Ishikawa (cell line): ENCODE measurements at regions not wholly inside any gene's neighbourhood (a gene's known extent, or its start where the extent isn't known, plus 50 kb on each side); places are given as distances from the start of the nearest gene placed in this dataset.

ENCODE experiments used
- CEBPB ChIP-seq: IDR thresholded peaks from 2 replicates; pipeline ENCODE4 v1.6.1; 2012
- CREB1 ChIP-seq: IDR thresholded peaks from 2 replicates; pipeline ENCODE4 v1.6.1; 2012; ENCODE audit warnings: low read depth
- EGR1 ChIP-seq: IDR thresholded peaks from 2 replicates; pipeline ENCODE4 v1.6.1; 2012
- EP300 ChIP-seq: IDR thresholded peaks from 2 replicates; pipeline ENCODE4 v1.6.1; 2012; ENCODE audit warnings: borderline replicate concordance
- FOXM1 ChIP-seq: IDR thresholded peaks from 2 replicates; pipeline ENCODE4 v1.6.1; 2012; ENCODE audit warnings: low read depth, borderline replicate concordance
- NFIC ChIP-seq: IDR thresholded peaks from 2 replicates; pipeline ENCODE4 v1.6.1; 2012
- RAD21 ChIP-seq: IDR thresholded peaks from 2 replicates; pipeline ENCODE4 v1.6.1; 2012; ENCODE audit warnings: low read depth
- TAF1 ChIP-seq: IDR thresholded peaks from 2 replicates; pipeline ENCODE4 v1.6.1; 2012; ENCODE audit warnings: low read depth, mild to moderate bottlenecking
- TCF12 ChIP-seq: IDR thresholded peaks from 2 replicates; pipeline ENCODE4 v1.6.1; 2012; ENCODE audit warnings: low read depth
- TEAD4 ChIP-seq: IDR thresholded peaks from 2 replicates; pipeline ENCODE4 v1.6.1; 2012
- YY1 ChIP-seq: IDR thresholded peaks from 2 replicates; pipeline ENCODE4 v1.6.1; 2012; ENCODE audit warnings: low read depth
- ZBTB7A ChIP-seq: IDR thresholded peaks from 2 replicates; pipeline ENCODE4 v1.6.1; 2012; ENCODE audit warnings: low read depth
- TF ChIP-seq, protein P1 (sequence below): IDR thresholded peaks from 2 replicates; pipeline ENCODE4 v1.6.1; 2012; ENCODE audit warnings: low read depth, mild to moderate bottlenecking
- TF ChIP-seq, protein P2 (sequence below): IDR thresholded peaks from 2 replicates; pipeline ENCODE4 v1.6.1; 2012
- TF ChIP-seq, protein P3 (sequence below): IDR thresholded peaks from 2 replicates; pipeline ENCODE4 v1.6.1; 2012

DNA sequence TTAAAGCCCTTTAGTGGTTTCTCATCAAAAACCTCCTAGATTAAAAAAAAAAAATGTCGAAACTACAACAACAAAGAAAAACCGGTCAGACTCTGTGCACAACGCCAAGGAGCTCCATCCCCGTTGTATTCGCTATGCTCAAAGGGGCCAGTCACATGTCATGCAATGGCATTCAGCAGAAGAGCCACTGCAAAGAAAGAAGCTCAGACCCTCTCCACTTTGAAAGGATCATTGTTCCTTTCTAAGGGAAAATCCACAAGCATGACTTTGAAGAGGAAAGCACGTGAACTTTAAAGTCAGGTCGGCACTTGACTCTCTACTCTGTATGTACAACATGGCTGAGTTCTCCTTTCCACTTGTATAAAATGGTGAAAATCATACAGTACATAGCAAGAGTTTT, 655.6 kb downstream of the ETS1 start:
- TF ChIP-seq, protein P1, sequence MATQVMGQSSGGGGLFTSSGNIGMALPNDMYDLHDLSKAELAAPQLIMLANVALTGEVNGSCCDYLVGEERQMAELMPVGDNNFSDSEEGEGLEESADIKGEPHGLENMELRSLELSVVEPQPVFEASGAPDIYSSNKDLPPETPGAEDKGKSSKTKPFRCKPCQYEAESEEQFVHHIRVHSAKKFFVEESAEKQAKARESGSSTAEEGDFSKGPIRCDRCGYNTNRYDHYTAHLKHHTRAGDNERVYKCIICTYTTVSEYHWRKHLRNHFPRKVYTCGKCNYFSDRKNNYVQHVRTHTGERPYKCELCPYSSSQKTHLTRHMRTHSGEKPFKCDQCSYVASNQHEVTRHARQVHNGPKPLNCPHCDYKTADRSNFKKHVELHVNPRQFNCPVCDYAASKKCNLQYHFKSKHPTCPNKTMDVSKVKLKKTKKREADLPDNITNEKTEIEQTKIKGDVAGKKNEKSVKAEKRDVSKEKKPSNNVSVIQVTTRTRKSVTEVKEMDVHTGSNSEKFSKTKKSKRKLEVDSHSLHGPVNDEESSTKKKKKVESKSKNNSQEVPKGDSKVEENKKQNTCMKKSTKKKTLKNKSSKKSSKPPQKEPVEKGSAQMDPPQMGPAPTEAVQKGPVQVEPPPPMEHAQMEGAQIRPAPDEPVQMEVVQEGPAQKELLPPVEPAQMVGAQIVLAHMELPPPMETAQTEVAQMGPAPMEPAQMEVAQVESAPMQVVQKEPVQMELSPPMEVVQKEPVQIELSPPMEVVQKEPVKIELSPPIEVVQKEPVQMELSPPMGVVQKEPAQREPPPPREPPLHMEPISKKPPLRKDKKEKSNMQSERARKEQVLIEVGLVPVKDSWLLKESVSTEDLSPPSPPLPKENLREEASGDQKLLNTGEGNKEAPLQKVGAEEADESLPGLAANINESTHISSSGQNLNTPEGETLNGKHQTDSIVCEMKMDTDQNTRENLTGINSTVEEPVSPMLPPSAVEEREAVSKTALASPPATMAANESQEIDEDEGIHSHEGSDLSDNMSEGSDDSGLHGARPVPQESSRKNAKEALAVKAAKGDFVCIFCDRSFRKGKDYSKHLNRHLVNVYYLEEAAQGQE: no peak
- TF ChIP-seq CREB1 (no peak), TAF1 (no peak), FOXM1 (no peak), RAD21 (no peak), YY1 (no peak), TCF12 (no peak), CEBPB (no peak), TEAD4 (no peak), ZBTB7A (no peak), EP300 (no peak), EGR1 (no peak), NFIC (no peak)
- TF ChIP-seq, protein P2, sequence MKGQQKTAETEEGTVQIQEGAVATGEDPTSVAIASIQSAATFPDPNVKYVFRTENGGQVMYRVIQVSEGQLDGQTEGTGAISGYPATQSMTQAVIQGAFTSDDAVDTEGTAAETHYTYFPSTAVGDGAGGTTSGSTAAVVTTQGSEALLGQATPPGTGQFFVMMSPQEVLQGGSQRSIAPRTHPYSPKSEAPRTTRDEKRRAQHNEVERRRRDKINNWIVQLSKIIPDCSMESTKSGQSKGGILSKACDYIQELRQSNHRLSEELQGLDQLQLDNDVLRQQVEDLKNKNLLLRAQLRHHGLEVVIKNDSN: no peak
- TF ChIP-seq, protein P3, sequence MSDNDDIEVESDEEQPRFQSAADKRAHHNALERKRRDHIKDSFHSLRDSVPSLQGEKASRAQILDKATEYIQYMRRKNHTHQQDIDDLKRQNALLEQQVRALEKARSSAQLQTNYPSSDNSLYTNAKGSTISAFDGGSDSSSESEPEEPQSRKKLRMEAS: no peak

DNA sequence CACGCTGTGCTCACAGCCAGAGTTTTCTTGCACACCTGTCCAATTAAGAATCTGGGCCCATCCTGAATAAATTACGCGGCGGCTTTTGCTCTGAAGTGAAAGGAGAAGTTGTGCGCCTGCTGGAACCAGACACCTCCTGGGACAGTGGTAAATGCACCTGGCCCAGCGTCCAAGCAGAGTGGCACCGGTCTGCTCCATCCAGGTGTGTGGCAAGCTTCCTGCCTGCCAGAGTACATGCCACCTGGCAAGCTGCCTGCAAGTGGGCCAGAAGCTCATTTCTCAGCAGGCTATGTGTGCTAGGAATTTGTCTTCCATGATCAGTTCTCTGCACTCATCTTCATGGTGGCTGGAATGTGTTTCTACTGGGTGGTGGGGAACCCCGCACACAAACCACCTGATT, 660.6 kb downstream of the ETS1 start:
- TF ChIP-seq, protein P3: no peak
- TF ChIP-seq TEAD4 (no peak), CREB1 (no peak)

DNA sequence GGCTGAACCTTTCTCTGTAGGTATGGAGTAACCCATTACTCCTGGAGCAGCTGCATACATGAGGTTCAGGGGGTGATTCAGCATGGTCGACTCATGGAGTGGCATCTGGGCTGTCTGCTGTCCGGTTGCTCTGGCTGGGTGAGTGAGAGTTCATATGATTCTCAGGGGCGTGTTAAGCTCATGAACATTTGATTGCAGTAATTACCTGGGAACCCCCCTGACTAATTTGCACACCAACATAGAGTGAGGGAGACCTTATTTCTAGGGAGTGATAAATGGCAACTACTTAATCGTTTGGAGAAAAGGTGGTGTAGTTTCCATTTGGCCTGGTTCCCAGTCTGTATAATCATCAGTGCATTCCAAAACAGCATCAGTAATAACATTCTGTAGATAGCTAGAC, 661.9 kb downstream of the ETS1 start:
- TF ChIP-seq, protein P1: no peak
- TF ChIP-seq TEAD4 (no peak), CEBPB (no peak), TCF12 (no peak), FOXM1 (no peak), EGR1 (no peak), YY1 (no peak), TAF1 (no peak), EP300 (no peak), RAD21 (no peak), NFIC (no peak), ZBTB7A (no peak), CREB1 (no peak)
- TF ChIP-seq, protein P3: no peak
- TF ChIP-seq, protein P2: no peak

DNA sequence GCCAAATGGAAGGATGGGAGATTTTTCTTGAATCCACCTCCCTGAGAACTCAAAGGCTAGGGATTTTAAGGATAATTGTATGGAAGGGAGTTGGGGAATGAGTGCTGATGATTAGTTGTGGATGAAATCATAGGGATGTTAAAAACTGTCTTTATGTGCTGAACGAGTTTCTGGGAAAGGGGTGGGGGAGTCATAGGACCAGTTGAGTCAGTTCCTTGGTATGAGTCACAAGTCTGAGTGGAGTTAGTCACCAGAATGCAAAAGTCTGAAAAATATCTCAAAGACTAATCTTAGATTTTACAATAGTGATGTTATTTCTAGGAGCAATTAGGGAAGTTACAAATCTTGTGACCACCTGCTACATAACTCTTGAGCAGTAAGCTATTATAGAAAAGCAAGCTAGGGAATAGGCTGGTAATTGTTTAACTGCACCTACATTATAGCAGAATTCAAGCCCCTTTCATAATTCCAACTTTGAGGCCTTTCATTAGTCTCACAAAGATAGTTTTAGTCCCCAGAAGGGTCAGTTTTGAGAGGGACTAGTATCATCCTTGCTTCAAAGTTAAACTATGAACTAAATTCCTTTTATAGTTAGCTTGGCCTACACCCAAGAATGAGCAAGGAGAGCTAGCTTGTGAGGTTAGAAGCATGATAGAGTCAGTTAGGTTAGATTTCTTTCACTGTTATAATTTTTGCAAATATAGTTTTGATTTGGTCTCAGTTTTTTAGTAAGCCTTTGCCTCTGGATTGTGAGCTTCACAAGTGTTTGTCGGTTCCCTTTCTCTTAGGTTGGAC, 668.0 kb downstream of the ETS1 start:
- TF ChIP-seq, protein P2: no peak
- TF ChIP-seq TEAD4 (no peak), TCF12 (no peak), RAD21 (no peak), ZBTB7A (no peak), EGR1 (no peak), EP300 (no peak), CEBPB (no peak), FOXM1 (no peak), NFIC (no peak), YY1 (no peak), CREB1 (no peak), TAF1 (no peak)
- TF ChIP-seq, protein P1: no peak
- TF ChIP-seq, protein P3: no peak
